ENCODE measurements at regions not wholly inside any gene's neighbourhood (a gene's known extent, or its start where the extent isn't known, plus 50 kb on each side); places are given as distances from the start of the nearest gene placed in this dataset.
"Not testable (repeated sequence)": the region's sequence is repeated elsewhere in the genome, so short reads cannot be mapped to it uniquely, and the experiment has no call there.

DNA sequence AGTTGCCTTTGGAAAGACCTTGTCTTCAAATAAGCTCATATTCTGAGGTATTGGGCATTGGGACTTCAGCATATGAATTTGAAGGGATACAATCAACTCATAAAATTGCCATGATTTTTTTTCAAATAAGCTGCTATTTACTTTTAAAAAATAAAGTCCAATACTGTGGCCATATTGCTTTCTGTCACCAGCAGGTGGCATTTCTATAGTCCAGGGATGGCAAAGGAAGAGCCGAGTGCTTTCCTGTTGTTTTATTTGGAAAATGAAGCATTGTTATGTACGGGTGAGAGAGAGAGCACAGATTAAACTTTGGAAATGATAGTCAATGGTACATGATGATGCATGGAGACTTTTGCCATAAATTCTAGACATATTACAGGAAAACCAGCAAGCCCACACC is 104.1 kb upstream of the DPP6 start:
- no peak for FAIRE-seq

DNA sequence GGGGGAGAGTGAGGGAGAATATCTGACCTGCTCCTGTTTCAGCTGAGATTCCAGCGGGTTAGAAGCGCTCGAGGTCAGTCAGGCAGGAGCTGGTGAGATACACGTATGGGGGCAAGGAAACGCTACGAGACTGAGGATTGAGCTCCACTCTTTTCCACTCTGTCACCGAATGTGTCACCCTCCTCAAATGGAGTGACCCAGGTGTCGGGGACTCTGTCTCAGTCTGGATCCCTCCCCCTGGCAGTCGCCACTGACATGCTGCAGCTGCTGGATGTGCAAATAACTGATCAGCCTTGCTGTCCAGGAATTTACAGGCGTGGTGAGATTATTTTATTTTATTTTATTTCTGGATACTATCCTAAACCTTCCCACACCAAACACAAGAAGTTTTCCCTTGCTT is 100.9 kb upstream of the DPP6 start:
- no peak overlapping the region for H3K27ac ChIP-seq
- TF ChIP-seq, protein P1, sequence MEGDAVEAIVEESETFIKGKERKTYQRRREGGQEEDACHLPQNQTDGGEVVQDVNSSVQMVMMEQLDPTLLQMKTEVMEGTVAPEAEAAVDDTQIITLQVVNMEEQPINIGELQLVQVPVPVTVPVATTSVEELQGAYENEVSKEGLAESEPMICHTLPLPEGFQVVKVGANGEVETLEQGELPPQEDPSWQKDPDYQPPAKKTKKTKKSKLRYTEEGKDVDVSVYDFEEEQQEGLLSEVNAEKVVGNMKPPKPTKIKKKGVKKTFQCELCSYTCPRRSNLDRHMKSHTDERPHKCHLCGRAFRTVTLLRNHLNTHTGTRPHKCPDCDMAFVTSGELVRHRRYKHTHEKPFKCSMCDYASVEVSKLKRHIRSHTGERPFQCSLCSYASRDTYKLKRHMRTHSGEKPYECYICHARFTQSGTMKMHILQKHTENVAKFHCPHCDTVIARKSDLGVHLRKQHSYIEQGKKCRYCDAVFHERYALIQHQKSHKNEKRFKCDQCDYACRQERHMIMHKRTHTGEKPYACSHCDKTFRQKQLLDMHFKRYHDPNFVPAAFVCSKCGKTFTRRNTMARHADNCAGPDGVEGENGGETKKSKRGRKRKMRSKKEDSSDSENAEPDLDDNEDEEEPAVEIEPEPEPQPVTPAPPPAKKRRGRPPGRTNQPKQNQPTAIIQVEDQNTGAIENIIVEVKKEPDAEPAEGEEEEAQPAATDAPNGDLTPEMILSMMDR (IDR thresholded peaks at IDR 0.05): no peak
- no peak for ATAC-seq
- no peaks in the 10 kb centered on the region for H3K4me1 ChIP-seq
- no peak for DNase-seq
- no peaks in the 10 kb centered on the region for H3K36me3 ChIP-seq
- H3K4me3 ChIP-seq: no peak overlapping the region
- FAIRE-seq: no peak
- H3K9me3 ChIP-seq: no peaks in the 10 kb centered on the region
- H3K27me3 ChIP-seq: no peaks in the 10 kb centered on the region
- 33 to 36% methylated on average over 10 of the region's 10 CpGs for WGBS, 2 donors
- intact Hi-C loops (cut with DNase I): no loop called here

More for the DNA sequence above, 104.1 kb upstream of the DPP6 start:
- TF ChIP-seq, protein P1 (IDR thresholded peaks at IDR 0.05): no peak
- Histone ChIP-seq H3K9me3 (no peaks in the 10 kb centered on the region), H3K27me3 (no peaks in the 10 kb centered on the region), H3K36me3 (no peaks in the 10 kb centered on the region), H3K27ac (no peak overlapping the region), H3K4me3 (no peak overlapping the region), H3K4me1 (no peaks in the 10 kb centered on the region)
- ATAC-seq (no peak), DNase-seq (no peak)
- intact Hi-C loops (cut with DNase I): no loop called here
- 30 to 50% methylated on average over 2 of the region's 2 CpGs for WGBS, 2 donors

DNA sequence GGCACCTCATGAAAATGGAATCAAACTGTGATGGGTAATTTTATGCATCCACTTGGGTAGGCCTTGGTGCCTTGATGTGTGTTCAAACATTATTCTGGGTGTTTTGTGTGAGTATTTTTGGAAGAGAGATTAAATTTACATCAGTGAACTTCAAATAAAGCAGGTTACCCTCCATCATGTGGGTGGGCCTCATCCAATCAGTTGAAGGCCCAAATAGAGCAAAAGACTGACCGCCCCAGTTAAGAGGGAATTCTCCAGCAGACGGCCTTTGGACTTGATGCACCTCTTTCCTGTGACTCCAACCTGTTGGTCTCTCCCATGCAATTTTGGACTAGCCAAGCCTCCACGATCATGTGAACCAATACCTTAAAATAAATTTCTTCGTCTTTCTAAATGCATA is 97.7 kb upstream of the DPP6 start:
- H3K4me1 ChIP-seq: no peaks in the 10 kb centered on the region
- DNase-seq (no peak), FAIRE-seq (no peak), ATAC-seq (no peak)
- no peak overlapping the region for H3K27ac ChIP-seq
- no peak overlapping the region for H3K4me3 ChIP-seq
- intact Hi-C loops (cut with DNase I): no loop called here
- H3K9me3 ChIP-seq: no peaks in the 10 kb centered on the region
- no peaks in the 10 kb centered on the region for H3K27me3 ChIP-seq
- no peaks in the 10 kb centered on the region for H3K36me3 ChIP-seq
- TF ChIP-seq, protein P1 (IDR thresholded peaks at IDR 0.05): no peak
- 73 to 87% methylated on average over 4 of the region's 4 CpGs for WGBS, 2 donors

DNA sequence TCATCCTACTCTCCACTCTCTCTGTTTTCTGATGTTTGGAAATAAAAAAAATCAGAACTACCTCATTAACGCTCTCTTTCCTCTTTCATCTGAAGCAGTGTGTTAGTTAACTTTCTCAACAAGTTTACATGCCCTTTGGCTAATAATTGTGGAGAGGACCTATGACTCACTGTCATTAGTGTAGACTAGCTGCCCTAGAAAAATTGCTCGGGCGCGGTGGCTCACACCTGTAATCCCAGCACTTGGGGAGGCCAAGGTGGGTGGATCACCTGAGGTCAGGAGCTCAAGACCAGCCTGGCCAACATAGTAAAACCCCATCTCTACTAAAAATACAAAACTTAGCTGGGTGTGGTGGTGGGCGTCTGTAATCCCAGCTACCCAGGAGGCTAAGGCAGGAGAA is 94.5 kb upstream of the DPP6 start:
- H3K9me3 ChIP-seq; DNase-seq; FAIRE-seq; ATAC-seq; H3K4me1 ChIP-seq; H3K36me3 ChIP-seq; H3K27me3 ChIP-seq; intact Hi-C loops (cut with DNase I); H3K27ac ChIP-seq; H3K4me3 ChIP-seq: not testable (repeated sequence)
- WGBS, 2 donors: 75 to 80% methylated on average over 5 of the region's 5 CpGs

DNA sequence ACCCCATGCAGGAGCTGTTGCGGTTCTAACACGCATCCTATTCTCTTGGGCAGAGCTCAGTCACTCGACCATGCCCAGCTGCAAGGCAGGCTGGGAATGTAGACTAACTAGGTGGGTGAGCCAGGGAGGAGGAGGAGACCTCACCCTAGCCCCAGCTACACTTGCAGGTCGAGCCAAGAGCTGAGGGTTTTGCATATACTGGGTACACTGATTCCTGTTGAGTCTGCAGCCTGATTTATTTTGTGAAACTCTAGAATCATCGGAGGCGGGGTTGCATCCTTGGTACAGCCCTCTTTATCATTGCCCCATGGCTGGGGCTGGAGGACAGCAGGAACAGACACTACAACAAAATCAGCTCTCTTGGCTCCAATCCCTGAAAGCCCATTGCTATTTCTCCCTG is 93.8 kb upstream of the DPP6 start:
- ATAC-seq; H3K27me3 ChIP-seq; FAIRE-seq; H3K9me3 ChIP-seq; intact Hi-C loops (cut with DNase I); H3K4me1 ChIP-seq; H3K36me3 ChIP-seq; H3K27ac ChIP-seq; H3K4me3 ChIP-seq; DNase-seq: not testable (repeated sequence)
- 62 to 67% methylated on average over 6 of the region's 6 CpGs for WGBS, 2 donors

DNA sequence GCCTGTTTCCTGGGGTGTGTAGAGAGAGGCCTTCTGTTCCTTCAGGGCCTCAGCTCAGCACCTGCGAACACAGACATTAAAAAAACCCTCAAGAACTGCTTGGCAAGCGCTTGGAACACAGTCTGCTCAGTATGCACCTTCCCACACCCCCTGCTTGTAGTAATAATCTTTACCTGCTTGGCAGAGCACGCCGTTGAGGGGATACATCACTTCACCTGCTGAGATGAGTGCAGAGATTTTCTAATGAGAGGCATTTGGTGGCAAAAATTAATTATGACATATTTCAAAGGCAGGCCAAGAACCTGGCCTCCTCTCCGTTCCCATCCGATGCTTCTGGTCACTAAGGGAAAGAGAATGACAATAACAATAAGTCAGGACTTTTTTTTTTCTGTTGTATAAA is 93.4 kb upstream of the DPP6 start:
- H3K36me3 ChIP-seq; H3K27me3 ChIP-seq; FAIRE-seq; H3K27ac ChIP-seq; DNase-seq; H3K4me3 ChIP-seq; H3K9me3 ChIP-seq; intact Hi-C loops (cut with DNase I); H3K4me1 ChIP-seq: not testable (repeated sequence)
- ATAC-seq: peak in 2 of 4 donors; percentile 35 to 80
- WGBS, 2 donors: 52 to 60% methylated on average over 4 to 5 of the region's 6 CpGs

DNA sequence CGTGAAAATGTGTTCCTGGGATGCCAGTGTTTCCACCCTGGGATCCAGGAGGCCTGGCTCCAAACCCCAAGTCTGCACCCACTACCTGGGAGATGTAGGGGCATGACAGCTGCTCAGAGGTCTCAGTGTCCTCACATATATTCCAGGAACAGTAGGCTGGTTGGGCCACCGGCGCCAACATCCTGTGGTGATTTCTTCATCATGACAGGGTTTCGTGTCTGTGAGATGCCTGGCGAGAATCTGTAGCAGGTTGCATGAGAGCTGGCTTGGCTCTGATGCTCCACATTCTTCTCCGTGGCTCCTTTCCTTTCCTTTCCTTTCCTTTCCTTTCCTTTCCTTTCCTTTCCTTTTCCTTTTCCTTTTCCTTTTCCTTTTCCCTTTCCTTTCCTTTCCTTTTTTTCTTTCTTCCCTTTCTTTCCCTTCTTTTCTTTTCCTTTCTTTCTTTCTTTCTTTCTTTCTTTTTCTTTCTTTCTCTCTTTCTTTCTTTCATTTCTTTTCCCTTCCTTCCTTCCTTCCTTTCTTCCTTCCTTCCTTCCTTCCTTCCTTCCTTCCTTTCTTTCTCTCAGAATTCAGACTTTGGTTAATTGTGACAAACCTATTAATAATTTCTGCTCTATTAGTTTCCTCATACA is 87.6 kb upstream of the DPP6 start:
- H3K9me3 ChIP-seq; H3K4me3 ChIP-seq; H3K4me1 ChIP-seq; ATAC-seq; intact Hi-C loops (cut with DNase I); H3K27me3 ChIP-seq; H3K36me3 ChIP-seq; FAIRE-seq; DNase-seq; H3K27ac ChIP-seq: not testable (repeated sequence)
- 61 to 79% methylated on average over 6 of the region's 6 CpGs for WGBS, 2 donors

DNA sequence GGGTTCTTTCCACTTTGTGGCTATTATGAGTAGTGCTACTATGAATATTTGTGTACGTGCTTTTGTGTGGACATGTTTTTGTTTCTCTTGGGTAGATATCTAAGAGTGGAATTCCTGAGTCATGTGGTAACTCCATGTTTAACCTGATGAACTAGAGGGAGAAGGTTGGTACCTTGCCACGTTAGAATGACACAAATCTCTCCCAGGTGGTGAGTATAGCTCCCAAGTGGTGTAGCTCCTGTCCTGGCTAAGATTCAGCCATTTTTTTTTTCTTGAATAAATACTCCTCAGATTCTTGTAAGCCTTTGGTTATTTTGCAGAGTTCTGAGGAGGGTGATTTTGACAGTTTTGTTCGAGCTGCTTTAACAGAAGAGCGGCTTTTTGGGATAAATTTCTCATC is 83.2 kb upstream of the DPP6 start:
- WGBS, 2 donors: 41 to 42% methylated on average over 2 of the region's 4 CpGs
- H3K4me1 ChIP-seq; DNase-seq; FAIRE-seq; H3K9me3 ChIP-seq; H3K36me3 ChIP-seq; intact Hi-C loops (cut with DNase I); H3K4me3 ChIP-seq; H3K27me3 ChIP-seq; H3K27ac ChIP-seq; ATAC-seq: not testable (repeated sequence)

DNA sequence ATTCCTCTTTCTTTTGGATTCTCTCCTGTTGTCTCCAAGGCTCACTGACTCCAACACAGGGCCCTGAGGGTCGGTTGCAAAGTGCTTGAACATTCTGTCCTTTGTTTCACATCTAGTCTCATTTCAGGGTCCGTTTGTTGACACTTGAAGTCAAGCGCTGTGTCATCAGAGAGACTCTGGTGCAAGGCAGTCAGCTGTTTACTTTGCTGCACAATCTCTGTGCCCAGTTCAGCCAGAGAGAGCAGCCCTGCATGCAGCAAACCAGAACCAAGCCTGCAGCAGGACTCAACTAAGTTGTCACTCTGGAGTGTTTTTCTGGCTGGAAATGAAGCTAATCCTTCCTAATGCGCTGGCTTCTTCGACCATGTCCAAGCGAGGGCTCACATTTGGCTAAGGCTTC is 77.6 kb upstream of the DPP6 start:
- H3K27me3 ChIP-seq; H3K27ac ChIP-seq; H3K9me3 ChIP-seq; intact Hi-C loops (cut with DNase I); FAIRE-seq; H3K4me1 ChIP-seq; H3K36me3 ChIP-seq; DNase-seq; H3K4me3 ChIP-seq: not testable (repeated sequence)
- ATAC-seq: peak in 2 of 4 donors; percentile 80 to 81
- WGBS, 2 donors: 37 to 46% methylated on average over 6 of the region's 6 CpGs

DNA sequence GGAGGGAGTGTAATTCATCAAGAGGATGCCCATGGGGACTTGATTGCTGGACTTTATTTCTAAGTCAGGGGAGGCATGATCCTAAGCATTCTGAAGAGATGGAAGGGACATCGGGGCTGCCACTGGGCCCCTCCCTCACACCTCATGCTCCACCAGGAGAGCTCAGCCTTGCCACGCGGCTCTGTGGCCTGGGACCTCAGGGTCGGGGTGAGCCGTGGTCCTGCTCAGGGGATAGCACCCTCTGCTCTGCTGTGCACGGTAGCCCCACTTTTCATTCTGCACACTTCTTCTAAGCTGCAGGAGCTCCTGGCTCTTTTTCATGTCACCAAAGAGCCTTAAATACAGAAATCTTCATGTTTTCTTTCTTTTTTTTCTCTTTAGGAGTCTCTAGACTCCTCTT is 75.5 kb upstream of the DPP6 start:
- H3K27ac ChIP-seq; H3K27me3 ChIP-seq; ATAC-seq; H3K4me3 ChIP-seq; intact Hi-C loops (cut with DNase I); FAIRE-seq; H3K36me3 ChIP-seq; H3K4me1 ChIP-seq; DNase-seq; H3K9me3 ChIP-seq: not testable (repeated sequence)
- WGBS, 2 donors: 66 to 81% methylated on average over 6 of the region's 6 CpGs

Data from pancreas (tissue), 10 donors.